T-helper 1 cell treated with Interleukin-12 subunit alpha and Interleukin-12 subunit beta and Interleukin-4 antibody, amounts not matched to agents 30 μg/mL and 1 μg/mL, for 36 hours (primary cell): ENCODE measurements at regions not wholly inside any gene's neighbourhood (a gene's known extent, or its start where the extent isn't known, plus 50 kb on each side); places are given as distances from the start of the nearest gene placed in this dataset.
"Not testable (repeated sequence)": the region's sequence is repeated elsewhere in the genome, so short reads cannot be mapped to it uniquely, and the experiment has no call there.

Experiments
- H3K27ac Mint-ChIP-seq: one replicate; pipeline ENCODE4 v1.8.0; 2021; ENCODE audit warnings: mild to moderate bottlenecking, mixed read lengths
- H3K27me3 Mint-ChIP-seq: one replicate; pipeline ENCODE4 v1.8.0; 2021; ENCODE audit warnings: low read depth, mixed read lengths
- H3K36me3 Mint-ChIP-seq: one replicate; pipeline ENCODE4 v1.8.0; 2021; ENCODE audit warnings: low read depth, mixed read lengths
- H3K4me1 Mint-ChIP-seq: one replicate; pipeline ENCODE4 v1.8.0; 2021; ENCODE audit warnings: low read depth, mixed read lengths
- H3K4me3 Mint-ChIP-seq: one replicate; pipeline ENCODE4 v1.8.0; 2021; ENCODE audit warnings: mild to moderate bottlenecking, moderate library complexity, mixed read lengths
- H3K9me3 Mint-ChIP-seq: one replicate; pipeline ENCODE4 v1.8.0; 2021; ENCODE audit warnings: mixed read lengths

DNA sequence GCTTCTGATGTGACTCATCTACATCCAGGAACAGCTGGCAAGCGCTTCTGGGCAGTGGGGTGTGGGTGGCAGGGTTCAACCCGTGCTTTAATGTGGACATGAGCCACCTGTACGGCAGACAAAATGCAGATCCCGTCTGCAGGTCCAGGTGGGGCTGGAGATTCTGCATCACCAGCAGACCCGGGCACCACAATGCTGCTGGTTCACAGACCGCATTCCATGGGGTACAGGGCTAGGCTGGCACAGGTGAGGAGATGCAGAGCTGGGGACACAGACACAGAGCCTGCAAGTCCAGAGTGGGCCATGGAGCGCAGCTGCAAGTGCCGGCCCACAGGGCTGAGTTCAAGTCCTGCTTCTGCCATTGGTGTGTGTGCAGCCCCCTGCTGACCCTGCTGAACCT is 203.7 kb downstream of the BANP start:
- H3K27me3 Mint-ChIP-seq, H3K27ac Mint-ChIP-seq, H3K4me3 Mint-ChIP-seq, H3K4me1 Mint-ChIP-seq, H3K36me3 Mint-ChIP-seq, H3K9me3 Mint-ChIP-seq: not testable (repeated sequence)

DNA sequence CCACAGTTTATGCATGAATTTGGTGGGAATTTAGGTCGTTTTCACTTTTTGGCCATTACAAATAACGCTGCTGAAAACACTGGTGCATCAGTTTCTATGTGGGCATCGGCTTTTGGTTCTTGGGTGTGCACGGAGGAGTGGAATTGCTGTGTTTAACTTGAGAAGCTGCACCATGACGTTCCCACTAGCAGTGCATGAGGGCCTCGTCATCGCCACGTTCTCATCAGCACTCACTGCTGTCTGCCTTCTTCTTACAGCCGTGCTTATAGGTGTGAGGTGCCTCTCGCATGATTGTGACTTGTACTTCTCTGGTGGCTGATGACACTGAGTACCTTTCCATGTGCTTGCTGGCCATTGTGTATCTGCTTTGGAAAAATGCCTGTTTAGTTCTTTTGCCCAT is 204.4 kb downstream of the BANP start:
- H3K36me3 Mint-ChIP-seq, H3K4me3 Mint-ChIP-seq, H3K27me3 Mint-ChIP-seq, H3K9me3 Mint-ChIP-seq, H3K4me1 Mint-ChIP-seq, H3K27ac Mint-ChIP-seq: not testable (repeated sequence)

GRCh38 chr16:88156640-88157283 is 205.5 kb downstream of the BANP start:
- H3K4me1 Mint-ChIP-seq, H3K9me3 Mint-ChIP-seq, H3K36me3 Mint-ChIP-seq, H3K27ac Mint-ChIP-seq, H3K4me3 Mint-ChIP-seq, H3K27me3 Mint-ChIP-seq: not testable (repeated sequence)

- not testable (repeated sequence) for H3K4me3 Mint-ChIP-seq, H3K36me3 Mint-ChIP-seq, H3K27me3 Mint-ChIP-seq, H3K4me1 Mint-ChIP-seq, H3K9me3 Mint-ChIP-seq, H3K27ac Mint-ChIP-seq
These were observed 206.5 kb downstream of the BANP start for GRCh38 chr16:88157686-88158085.

DNA sequence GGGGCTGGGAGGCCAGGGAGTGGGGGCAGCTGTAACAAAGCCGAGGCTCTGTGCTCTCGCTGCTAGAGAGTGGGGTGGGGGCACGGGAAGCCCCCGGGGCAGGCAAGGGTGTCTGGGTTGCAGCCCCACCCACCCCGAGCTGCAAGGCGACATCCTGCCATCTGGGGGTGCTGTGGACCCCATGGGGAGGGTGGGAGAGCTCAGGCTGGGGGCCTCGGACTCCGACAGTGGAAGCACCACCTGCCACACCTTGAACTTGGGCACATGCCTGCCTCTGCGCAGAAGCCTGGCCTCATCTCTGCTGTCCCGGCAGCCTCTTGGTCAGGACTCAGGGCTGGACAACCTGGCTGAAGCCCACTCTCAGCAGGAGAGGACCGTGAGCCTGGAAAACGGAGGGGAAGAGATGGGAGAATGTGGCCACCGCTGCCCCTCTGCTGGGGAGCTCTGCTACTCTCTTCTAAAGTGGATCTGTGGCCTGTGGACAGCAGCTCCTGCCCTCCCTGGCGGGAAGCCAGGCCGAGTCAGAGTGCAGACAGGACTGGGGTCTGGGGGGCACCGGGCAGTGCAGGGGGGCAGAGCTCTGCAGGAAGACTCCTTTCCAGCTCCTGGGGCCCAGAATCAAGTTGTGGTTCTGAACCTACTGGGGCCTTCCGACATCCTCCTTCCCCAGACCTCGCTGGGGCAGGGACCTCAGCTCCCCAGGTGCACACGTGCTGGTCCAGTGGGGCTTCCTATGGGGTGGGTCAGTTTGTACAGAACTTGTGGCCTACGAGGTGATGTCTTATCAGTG is 207.2 kb downstream of the BANP start:
- not testable (repeated sequence) for H3K4me1 Mint-ChIP-seq, H3K27ac Mint-ChIP-seq, H3K27me3 Mint-ChIP-seq, H3K36me3 Mint-ChIP-seq, H3K9me3 Mint-ChIP-seq, H3K4me3 Mint-ChIP-seq

DNA sequence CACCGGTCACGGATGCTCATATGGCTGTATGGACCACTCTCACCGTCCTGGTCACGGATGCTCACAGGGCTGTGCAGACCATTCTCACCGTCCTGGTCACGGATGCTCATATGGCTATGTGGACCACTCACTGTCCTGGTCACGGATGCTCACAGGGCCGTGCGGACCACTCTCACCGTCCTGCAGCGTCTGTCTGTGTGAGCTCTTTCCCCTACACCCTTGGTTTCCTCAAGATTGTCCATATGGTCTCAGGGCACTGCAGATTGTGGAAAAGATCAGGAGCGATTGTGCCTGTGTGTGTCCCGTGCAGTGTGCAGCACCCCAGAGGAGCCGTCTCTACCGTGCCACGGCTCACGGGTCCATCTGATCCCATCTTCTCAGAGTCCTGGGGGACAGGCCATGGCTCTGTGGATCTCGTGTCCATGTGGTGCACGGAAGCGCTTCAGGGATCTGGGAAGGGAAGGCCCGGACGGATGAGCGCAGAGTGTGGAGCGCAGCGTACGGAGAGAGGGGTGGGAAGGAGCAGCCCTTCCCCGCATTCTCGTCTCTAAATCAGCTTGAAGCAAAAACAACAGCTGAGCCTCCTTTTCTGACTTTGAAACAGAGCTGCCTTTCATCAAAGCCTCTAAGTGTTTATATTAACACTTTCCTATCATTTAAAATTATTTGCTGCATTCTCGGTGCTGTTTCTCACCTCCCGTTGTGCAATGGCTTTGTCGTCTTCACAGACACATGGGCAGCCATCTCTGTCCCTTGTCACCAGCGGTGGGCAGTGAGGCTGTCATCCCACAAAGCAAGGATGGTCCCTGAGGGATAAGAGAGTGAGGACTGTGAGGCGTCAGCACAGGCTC is 208.0 kb downstream of the BANP start:
- H3K4me1 Mint-ChIP-seq, H3K27me3 Mint-ChIP-seq, H3K9me3 Mint-ChIP-seq, H3K4me3 Mint-ChIP-seq, H3K36me3 Mint-ChIP-seq, H3K27ac Mint-ChIP-seq: not testable (repeated sequence)

GRCh38 chr16:88159897-88160335 is 208.7 kb downstream of the BANP start:
- not testable (repeated sequence) for H3K4me3 Mint-ChIP-seq, H3K27ac Mint-ChIP-seq, H3K36me3 Mint-ChIP-seq, H3K9me3 Mint-ChIP-seq, H3K27me3 Mint-ChIP-seq, H3K4me1 Mint-ChIP-seq

GRCh38 chr16:88161191-88161590 is 210.0 kb downstream of the BANP start:
- H3K9me3 Mint-ChIP-seq, H3K4me1 Mint-ChIP-seq, H3K27ac Mint-ChIP-seq, H3K36me3 Mint-ChIP-seq, H3K4me3 Mint-ChIP-seq, H3K27me3 Mint-ChIP-seq: not testable (repeated sequence)

- H3K9me3 Mint-ChIP-seq, H3K4me3 Mint-ChIP-seq, H3K27ac Mint-ChIP-seq, H3K36me3 Mint-ChIP-seq, H3K4me1 Mint-ChIP-seq, H3K27me3 Mint-ChIP-seq: not testable (repeated sequence)
These were observed 210.5 kb downstream of the BANP start for GRCh38 chr16:88161623-88162275.

DNA sequence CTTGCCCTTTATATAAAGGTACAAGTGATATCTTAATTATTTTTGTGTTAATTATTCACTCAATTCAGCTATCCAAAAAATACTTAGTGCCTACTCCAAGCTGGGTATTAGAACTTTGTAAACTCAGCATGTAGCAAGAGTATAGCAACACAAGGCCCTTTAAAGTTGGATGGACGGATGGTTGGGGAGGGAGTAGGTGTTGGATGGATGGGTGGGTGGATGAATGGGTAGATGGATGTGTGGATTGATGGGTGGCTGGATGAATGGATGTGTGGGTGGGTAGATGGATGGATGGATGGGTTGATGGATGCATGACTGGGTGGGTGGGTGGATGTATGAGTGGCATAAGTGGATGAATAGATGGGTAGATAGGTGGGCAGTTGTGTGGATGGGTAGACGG is 211.5 kb downstream of the BANP start:
- H3K36me3 Mint-ChIP-seq, H3K27me3 Mint-ChIP-seq, H3K4me3 Mint-ChIP-seq, H3K27ac Mint-ChIP-seq, H3K9me3 Mint-ChIP-seq, H3K4me1 Mint-ChIP-seq: not testable (repeated sequence)

DNA sequence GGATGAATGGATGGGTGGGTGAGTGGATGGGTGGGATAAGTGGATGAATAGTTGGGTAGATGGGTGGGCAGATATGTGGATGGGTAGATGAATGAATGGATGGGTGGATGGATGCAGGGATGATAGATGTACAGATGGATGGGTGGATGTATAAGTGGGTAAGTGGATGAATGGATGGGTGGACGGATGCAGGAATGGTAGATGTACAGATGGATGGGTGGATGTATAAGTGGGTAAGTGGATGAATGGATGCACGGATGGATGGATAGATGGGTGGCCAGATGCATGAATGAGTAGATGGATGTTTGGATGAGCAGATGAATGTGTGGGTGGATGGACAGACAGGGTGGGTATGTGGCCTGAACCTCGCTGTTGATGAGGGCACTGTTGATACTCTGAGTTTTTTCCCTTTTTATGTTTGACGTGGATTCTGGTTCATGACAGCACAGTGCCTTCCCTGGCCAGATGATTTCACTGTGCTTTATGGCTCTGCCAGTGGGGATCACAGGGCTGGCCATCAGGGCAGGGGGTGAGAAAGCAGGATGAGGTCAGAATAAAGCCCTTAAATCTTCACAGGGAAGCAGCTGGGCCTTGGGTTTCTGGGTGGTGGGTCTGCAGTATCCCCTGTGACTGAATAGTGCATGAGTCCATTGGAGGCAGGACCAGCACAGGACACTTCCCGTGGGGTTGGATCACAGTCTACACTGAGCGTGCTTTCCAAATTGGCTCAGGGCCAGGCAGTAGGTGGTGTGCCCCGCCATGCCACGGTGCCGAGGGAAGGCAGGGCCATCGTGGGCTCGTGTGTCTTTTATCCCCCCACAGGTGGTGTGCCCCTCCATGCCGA is 213.2 kb downstream of the BANP start:
- H3K4me3 Mint-ChIP-seq, H3K4me1 Mint-ChIP-seq, H3K27me3 Mint-ChIP-seq, H3K9me3 Mint-ChIP-seq, H3K27ac Mint-ChIP-seq, H3K36me3 Mint-ChIP-seq: not testable (repeated sequence)

- not testable (repeated sequence) for H3K36me3 Mint-ChIP-seq, H3K27ac Mint-ChIP-seq, H3K9me3 Mint-ChIP-seq, H3K27me3 Mint-ChIP-seq, H3K4me1 Mint-ChIP-seq, H3K4me3 Mint-ChIP-seq
These were observed 213.9 kb downstream of the BANP start for GRCh38 chr16:88165040-88165544.

GRCh38 chr16:88165683-88166082 is 214.4 kb downstream of the BANP start:
- not testable (repeated sequence) for H3K4me1 Mint-ChIP-seq, H3K36me3 Mint-ChIP-seq, H3K4me3 Mint-ChIP-seq, H3K27ac Mint-ChIP-seq, H3K9me3 Mint-ChIP-seq, H3K27me3 Mint-ChIP-seq

- H3K27ac Mint-ChIP-seq, H3K27me3 Mint-ChIP-seq, H3K36me3 Mint-ChIP-seq, H3K4me1 Mint-ChIP-seq, H3K4me3 Mint-ChIP-seq, H3K9me3 Mint-ChIP-seq: not testable (repeated sequence)
These were observed 215.1 kb downstream of the BANP start for GRCh38 chr16:88166209-88166773.
